ENCODE measurements at regions not wholly inside any gene's neighbourhood (a gene's known extent, or its start where the extent isn't known, plus 50 kb on each side); places are given as distances from the start of the nearest gene placed in this dataset.

DNA sequence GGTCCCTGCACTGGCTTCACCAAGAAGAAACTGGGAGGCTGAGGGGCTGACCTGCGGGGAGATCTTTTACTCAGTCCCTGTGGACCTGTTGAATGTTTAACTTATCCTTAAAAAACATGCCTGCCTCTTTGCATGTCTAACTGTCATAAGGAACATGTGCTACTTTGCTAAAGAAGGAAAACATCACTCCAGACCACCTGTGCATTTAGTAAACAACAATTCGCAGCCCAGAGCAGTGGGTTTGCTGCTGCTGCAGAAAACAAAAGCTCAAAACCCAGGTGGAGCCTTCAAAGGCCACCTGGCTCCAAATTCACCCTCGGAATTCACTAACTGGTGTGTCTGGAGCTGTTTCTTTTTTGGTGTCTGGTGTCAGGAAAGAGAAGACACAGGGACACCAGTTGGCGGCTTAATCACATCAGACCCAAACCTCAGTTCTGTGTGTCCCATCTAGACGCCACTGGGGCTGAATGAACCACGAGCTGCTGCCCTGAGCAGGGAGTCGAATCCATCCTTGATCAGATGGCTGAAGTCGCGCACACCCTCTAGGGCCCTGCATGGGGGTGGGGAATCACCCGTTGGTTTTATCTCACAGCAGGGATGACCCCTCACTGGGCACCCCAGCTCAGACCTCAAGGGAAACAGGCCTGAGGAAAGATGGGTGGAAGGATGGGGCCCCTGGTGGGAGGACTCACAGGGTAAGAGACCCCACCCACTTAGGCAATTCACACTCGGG is 344.3 kb downstream of the PREX1 start:
- DNase-seq (ENCODE audit: low read depth, low spot score), result no peak
- ChIA-PET POLR2A (interaction anchor here (0.6 kb wide), 1 partner anchor 11 kb away, joined by 4 read pairs; no protein-coding TSS in a partner anchor), CTCF (no interaction called here)

DNA sequence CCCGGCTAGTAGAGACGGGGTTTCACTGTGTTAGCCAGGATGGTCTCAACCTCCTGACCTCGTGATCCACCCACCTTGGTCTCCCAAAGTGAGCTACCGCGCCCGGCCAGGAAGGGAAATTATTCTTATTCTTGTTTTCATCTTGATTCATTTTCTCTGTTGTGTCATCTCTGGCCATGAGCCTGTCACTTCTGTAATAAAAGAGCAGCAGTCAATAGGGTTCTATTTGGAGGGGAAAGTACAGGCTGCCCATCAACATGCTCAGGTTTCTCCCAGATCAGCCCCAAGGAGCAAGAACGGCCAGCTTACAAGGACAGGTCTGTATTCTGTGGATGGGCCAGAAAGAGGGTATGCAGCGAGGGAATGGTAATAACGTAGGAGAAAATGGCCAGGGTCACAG is 345.0 kb downstream of the PREX1 start:
- ChIA-PET CTCF (no interaction called here), POLR2A (interaction anchor here (0.6 kb wide), 1 partner anchor 11 kb away, joined by 4 read pairs; no protein-coding TSS in a partner anchor)
- TF ChIP-seq, protein P1, sequence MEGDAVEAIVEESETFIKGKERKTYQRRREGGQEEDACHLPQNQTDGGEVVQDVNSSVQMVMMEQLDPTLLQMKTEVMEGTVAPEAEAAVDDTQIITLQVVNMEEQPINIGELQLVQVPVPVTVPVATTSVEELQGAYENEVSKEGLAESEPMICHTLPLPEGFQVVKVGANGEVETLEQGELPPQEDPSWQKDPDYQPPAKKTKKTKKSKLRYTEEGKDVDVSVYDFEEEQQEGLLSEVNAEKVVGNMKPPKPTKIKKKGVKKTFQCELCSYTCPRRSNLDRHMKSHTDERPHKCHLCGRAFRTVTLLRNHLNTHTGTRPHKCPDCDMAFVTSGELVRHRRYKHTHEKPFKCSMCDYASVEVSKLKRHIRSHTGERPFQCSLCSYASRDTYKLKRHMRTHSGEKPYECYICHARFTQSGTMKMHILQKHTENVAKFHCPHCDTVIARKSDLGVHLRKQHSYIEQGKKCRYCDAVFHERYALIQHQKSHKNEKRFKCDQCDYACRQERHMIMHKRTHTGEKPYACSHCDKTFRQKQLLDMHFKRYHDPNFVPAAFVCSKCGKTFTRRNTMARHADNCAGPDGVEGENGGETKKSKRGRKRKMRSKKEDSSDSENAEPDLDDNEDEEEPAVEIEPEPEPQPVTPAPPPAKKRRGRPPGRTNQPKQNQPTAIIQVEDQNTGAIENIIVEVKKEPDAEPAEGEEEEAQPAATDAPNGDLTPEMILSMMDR (IDR thresholded peaks at IDR 0.05; ENCODE audit: insufficient read depth, low read length, missing control alignments), result no peak
- DNase-seq (ENCODE audit: low read depth, low spot score), result no peak
- no peak overlapping the region for H3K4me3 ChIP-seq (ENCODE audit: low read depth, low read length)

More for the DNA sequence above, 344.3 kb downstream of the PREX1 start:
- TF ChIP-seq, protein P1 (IDR thresholded peaks at IDR 0.05; ENCODE audit: insufficient read depth, low read length, missing control alignments), result no peak
- no peak overlapping the region for H3K4me3 ChIP-seq (ENCODE audit: low read depth, low read length)

GRCh38 chr20:48480216-48480772 is 347.5 kb downstream of the PREX1 start:
- TF ChIP-seq, protein P1 (IDR thresholded peaks at IDR 0.05; ENCODE audit: insufficient read depth, low read length, missing control alignments), result no peak
- CTCF ChIA-PET, result no interaction called here
- no peak for DNase-seq (ENCODE audit: low read depth, low spot score)
- no peak overlapping the region for H3K4me3 ChIP-seq (ENCODE audit: low read depth, low read length)
- POLR2A ChIA-PET, result no interaction called here

DNA sequence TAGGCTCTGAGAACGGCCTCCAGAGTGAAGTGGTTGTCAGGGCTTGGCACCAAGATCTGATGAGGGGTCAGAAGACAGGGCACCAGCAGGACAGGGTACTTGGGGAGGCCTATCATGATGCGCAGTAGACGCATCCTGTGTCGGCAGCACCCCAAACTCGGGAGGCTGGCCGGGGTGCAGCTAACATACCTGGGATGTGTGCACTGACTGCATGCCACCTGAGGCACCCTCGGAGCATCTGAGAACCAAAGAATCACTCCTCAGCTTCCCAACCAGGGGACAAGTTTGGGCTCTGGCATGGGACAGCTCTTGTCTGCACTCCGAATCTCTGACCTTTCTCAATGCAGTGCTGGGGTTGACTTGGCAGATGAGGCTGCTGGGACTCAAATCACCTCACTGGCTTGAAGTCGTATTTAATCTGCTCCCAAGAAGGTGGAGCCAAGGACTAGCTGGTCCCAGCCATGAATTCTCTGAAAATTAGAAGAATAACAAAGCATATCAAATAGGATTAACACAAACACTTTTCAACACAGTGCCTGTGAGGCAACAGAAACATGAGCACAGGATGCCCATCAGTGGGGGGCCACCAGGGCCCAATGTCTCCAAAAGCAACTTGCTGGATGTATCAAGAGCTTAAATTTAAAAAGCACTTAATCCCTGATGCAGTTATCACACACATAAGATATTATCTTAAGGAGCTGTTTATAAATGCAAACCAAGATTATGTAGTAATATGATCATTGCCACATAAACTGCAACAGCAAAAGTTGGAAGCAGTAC is 348.8 kb downstream of the PREX1 start:
- no peak overlapping the region for H3K4me3 ChIP-seq (ENCODE audit: low read depth, low read length)
- CTCF ChIA-PET, result no interaction called here
- DNase-seq (ENCODE audit: low read depth, low spot score), result no peak
- POLR2A ChIA-PET, result no interaction called here
- TF ChIP-seq, protein P1 (IDR thresholded peaks at IDR 0.05; ENCODE audit: insufficient read depth, low read length, missing control alignments), result no peak

DNA sequence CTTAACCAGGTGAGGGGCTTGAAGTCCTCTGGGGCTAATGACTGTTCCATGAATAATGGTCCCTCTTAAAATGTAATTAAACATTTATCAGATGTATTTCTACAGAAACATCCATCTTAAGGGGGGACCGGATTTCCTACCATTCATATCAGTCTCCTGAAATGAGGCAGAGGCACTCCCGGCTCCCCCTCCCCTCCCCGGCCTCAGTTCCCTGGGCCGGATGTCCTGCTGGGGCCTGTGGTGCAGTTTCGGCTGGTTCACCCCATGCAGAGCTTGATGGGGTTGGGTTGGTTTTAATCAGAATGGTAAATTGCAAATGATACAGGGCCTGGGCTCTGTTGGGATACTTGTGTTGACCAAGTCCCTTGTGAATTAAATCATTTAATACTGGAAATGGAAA is 349.4 kb downstream of the PREX1 start:
- ChIA-PET POLR2A (no interaction called here), CTCF (no interaction called here)
- DNase-seq (ENCODE audit: low read depth, low spot score), result no peak
- no peak overlapping the region for H3K4me3 ChIP-seq (ENCODE audit: low read depth, low read length)
- TF ChIP-seq, protein P1 (IDR thresholded peaks at IDR 0.05; ENCODE audit: insufficient read depth, low read length, missing control alignments), result no peak

DNA sequence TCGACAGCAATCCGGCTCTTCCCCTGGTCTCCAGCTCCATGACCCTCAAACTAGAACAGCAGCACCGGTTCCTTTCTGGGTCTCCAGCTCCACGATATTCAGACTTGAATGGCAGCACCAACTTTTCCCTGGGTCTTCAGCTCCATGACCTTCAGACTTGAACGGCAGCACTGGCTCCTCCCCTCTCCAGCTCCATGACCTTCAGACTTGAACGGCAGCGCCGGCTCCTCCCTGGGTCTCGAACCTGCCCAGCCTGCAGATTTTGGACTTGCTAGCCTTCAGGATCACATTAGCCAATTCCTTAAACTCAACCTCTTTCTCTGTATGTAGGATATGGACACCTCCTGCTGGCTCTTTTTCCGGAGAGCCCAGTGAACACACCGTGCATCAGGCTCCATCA is 350.9 kb downstream of the PREX1 start:
- no peak overlapping the region for H3K4me3 ChIP-seq (ENCODE audit: low read depth, low read length)
- ChIA-PET CTCF (interaction anchor here (1.1 kb wide), 1 partner anchor 144 kb away, joined by 4 read pairs; no protein-coding TSS in a partner anchor), POLR2A (interaction anchor here (0.7 kb wide), 1 partner anchor 705 kb away, joined by 3 read pairs; no protein-coding TSS in a partner anchor)
- DNase-seq (ENCODE audit: low read depth, low spot score), result no peak
- TF ChIP-seq, protein P1 (IDR thresholded peaks at IDR 0.05; ENCODE audit: insufficient read depth, low read length, missing control alignments), result no peak

Data from AG04449 (cell line).